ENCODE measurements at regions not wholly inside any gene's neighbourhood (a gene's known extent, or its start where the extent isn't known, plus 50 kb on each side); places are given as distances from the start of the nearest gene placed in this dataset.
"Not testable (repeated sequence)": the region's sequence is repeated elsewhere in the genome, so short reads cannot be mapped to it uniquely, and the experiment has no call there.

- H3K27ac Mint-ChIP-seq; H3K4me1 Mint-ChIP-seq; H3K36me3 Mint-ChIP-seq; DNase-seq (ENCODE audit: low spot score in 2 of 2); ATAC-seq; H3K4me3 Mint-ChIP-seq; H3K9me3 Mint-ChIP-seq: not testable (repeated sequence)
These were observed 76.4 kb upstream of the TMSB4Y start for GRCh38 chrY:13627323-13627722.

- Mint-ChIP-seq H3K4me1 (no peaks in the 10 kb centered on the region), H3K9me3 (no peaks in the 10 kb centered on the region), H3K27ac (no peak overlapping the region), H3K36me3 (no peaks in the 10 kb centered on the region), H3K4me3 (no peak overlapping the region)
- peak in 1 of 2 donors; percentile 51 for DNase-seq (ENCODE audit: low spot score in 2 of 2)
- ATAC-seq, result peak; percentile 47
These were observed 87.8 kb upstream of the TMSB4Y start for GRCh38 chrY:13615943-13616304.

- H3K4me1 Mint-ChIP-seq, result no peaks in the 10 kb centered on the region
- H3K4me3 Mint-ChIP-seq, result no peak overlapping the region
- ATAC-seq (no peak), DNase-seq (ENCODE audit: low spot score in 2 of 2) (no peak)
- H3K27ac Mint-ChIP-seq, result no peak overlapping the region
- no peaks in the 10 kb centered on the region for H3K36me3 Mint-ChIP-seq
- H3K9me3 Mint-ChIP-seq, result no peaks in the 10 kb centered on the region
These were observed 88.3 kb upstream of the TMSB4Y start for GRCh38 chrY:13615301-13615942.

- Mint-ChIP-seq H3K4me3 (no peak overlapping the region), H3K4me1 (no peaks in the 10 kb centered on the region)
- ATAC-seq, result no peak
These were observed 90.8 kb upstream of the TMSB4Y start for GRCh38 chrY:13612916-13613315.

GRCh38 chrY:13611965-13612364 is 91.7 kb upstream of the TMSB4Y start:
- no peak for DNase-seq (ENCODE audit: low spot score in 2 of 2)
- no peak for ATAC-seq
- Mint-ChIP-seq H3K4me1 (no peaks in the 10 kb centered on the region), H3K36me3 (no peaks in the 10 kb centered on the region), H3K27ac (no peak overlapping the region), H3K4me3 (no peak overlapping the region), H3K9me3 (no peaks in the 10 kb centered on the region)

More at GRCh38 chrY:13612916-13613315, 90.8 kb upstream of the TMSB4Y start:
- Mint-ChIP-seq H3K9me3 (no peaks in the 10 kb centered on the region), H3K36me3 (no peaks in the 10 kb centered on the region), H3K27ac (no peak overlapping the region)
- no peak for DNase-seq (ENCODE audit: low spot score in 2 of 2)

GRCh38 chrY:13592450-13592849 is 111.2 kb upstream of the TMSB4Y start:
- Mint-ChIP-seq H3K27ac (no peak overlapping the region), H3K36me3 (no peaks in the 10 kb centered on the region), H3K9me3 (no peaks in the 10 kb centered on the region), H3K4me3 (no peak overlapping the region), H3K4me1 (no peaks in the 10 kb centered on the region)
- no peak for ATAC-seq
- no peak for DNase-seq (ENCODE audit: low spot score in 2 of 2)

GRCh38 chrY:13570931-13571330 is 91.1 kb upstream of the UTY start:
- not testable (repeated sequence) for DNase-seq (ENCODE audit: low spot score in 2 of 2); H3K36me3 Mint-ChIP-seq; H3K4me1 Mint-ChIP-seq; H3K27ac Mint-ChIP-seq; H3K4me3 Mint-ChIP-seq; ATAC-seq; H3K9me3 Mint-ChIP-seq

- DNase-seq (ENCODE audit: low spot score in 2 of 2) (no peak), ATAC-seq (no peak)
- no peak overlapping the region for H3K27ac Mint-ChIP-seq
- no peak overlapping the region for H3K4me3 Mint-ChIP-seq
- no peaks in the 10 kb centered on the region for H3K9me3 Mint-ChIP-seq
- H3K36me3 Mint-ChIP-seq, result no peaks in the 10 kb centered on the region
- H3K4me1 Mint-ChIP-seq, result no peaks in the 10 kb centered on the region
These were observed 87.4 kb upstream of the UTY start for GRCh38 chrY:13567186-13567585.

- Mint-ChIP-seq H3K4me3 (no peak overlapping the region), H3K9me3 (no peaks in the 10 kb centered on the region), H3K36me3 (no peaks in the 10 kb centered on the region), H3K4me1 (peaks cover 9% of the 10 kb centered on the region), H3K27ac (no peak overlapping the region)
- DNase-seq (ENCODE audit: low spot score in 2 of 2), result no peak
- ATAC-seq, result no peak
These were observed 75.1 kb upstream of the UTY start for GRCh38 chrY:13554949-13555348.

- Mint-ChIP-seq H3K4me1 (peaks cover 9% of the 10 kb centered on the region), H3K27ac (peak overlapping the region; percentile 23), H3K9me3 (no peaks in the 10 kb centered on the region), H3K36me3 (no peaks in the 10 kb centered on the region), H3K4me3 (no peak overlapping the region)
- ATAC-seq (peak; percentile 37), DNase-seq (ENCODE audit: low spot score in 2 of 2) (no peak)
These were observed 72.7 kb upstream of the UTY start for GRCh38 chrY:13552393-13553116.

GRCh38 chrY:13551246-13551645 is 71.4 kb upstream of the UTY start:
- ATAC-seq (no peak), DNase-seq (ENCODE audit: low spot score in 2 of 2) (no peak)
- Mint-ChIP-seq H3K4me3 (no peak overlapping the region), H3K4me1 (peaks cover 9% of the 10 kb centered on the region), H3K27ac (no peak overlapping the region), H3K36me3 (no peaks in the 10 kb centered on the region), H3K9me3 (no peaks in the 10 kb centered on the region)

- Mint-ChIP-seq H3K4me1 (no peaks in the 10 kb centered on the region), H3K4me3 (no peak overlapping the region), H3K36me3 (no peaks in the 10 kb centered on the region), H3K27ac (no peak overlapping the region), H3K9me3 (peaks cover 4% of the 10 kb centered on the region)
- ATAC-seq, result no peak
- DNase-seq (ENCODE audit: low spot score in 2 of 2), result no peak
These were observed 64.7 kb upstream of the UTY start for GRCh38 chrY:13544491-13544890.

- peaks cover 4% of the 10 kb centered on the region for H3K9me3 Mint-ChIP-seq
- no peak overlapping the region for H3K27ac Mint-ChIP-seq
- H3K4me1 Mint-ChIP-seq, result no peaks in the 10 kb centered on the region
- no peak overlapping the region for H3K4me3 Mint-ChIP-seq
- ATAC-seq (no peak), DNase-seq (ENCODE audit: low spot score in 2 of 2) (no peak)
- H3K36me3 Mint-ChIP-seq, result no peaks in the 10 kb centered on the region
These were observed 58.1 kb upstream of the UTY start for GRCh38 chrY:13537919-13538318.

Data from stimulated activated effector memory CD8-positive, alpha-beta T cell treated with anti-CD3 and anti-CD28 coated beads, Interleukin-12 subunit alpha, Interleukin-12 subunit beta, amount 100 ng/mL, for 72 hours (primary cell).